Vagina (tissue), 2 donors: ENCODE measurements at regions not wholly inside any gene's neighbourhood (a gene's known extent, or its start where the extent isn't known, plus 50 kb on each side); places are given as distances from the start of the nearest gene placed in this dataset.

ENCODE experiments used
- POLR2A ChIP-seq, 2 donors: fragments of 450-650 bp; IDR thresholded peaks; one replicate each; pipeline ENCODE4 v1.6.1; 2017; ENCODE audit warnings: antibody characterized with exemption in 2 of 2, mild to moderate bottlenecking in 2 of 2, moderate library complexity in 2 of 2
- TF ChIP-seq, protein P1 (sequence below), 3 experiments: fragments of 450-650 bp in 2 of 3; fragments of 200-600 bp in 1 of 3; sonication (generic) in 1 of 3; IDR thresholded peaks; one replicate each; pipeline ENCODE4 v1.5.1; 2017 to 2019; ENCODE audit warnings: antibody characterized with exemption in 3 of 3, mild to moderate bottlenecking in 2 of 3, moderate library complexity in 2 of 3

DNA sequence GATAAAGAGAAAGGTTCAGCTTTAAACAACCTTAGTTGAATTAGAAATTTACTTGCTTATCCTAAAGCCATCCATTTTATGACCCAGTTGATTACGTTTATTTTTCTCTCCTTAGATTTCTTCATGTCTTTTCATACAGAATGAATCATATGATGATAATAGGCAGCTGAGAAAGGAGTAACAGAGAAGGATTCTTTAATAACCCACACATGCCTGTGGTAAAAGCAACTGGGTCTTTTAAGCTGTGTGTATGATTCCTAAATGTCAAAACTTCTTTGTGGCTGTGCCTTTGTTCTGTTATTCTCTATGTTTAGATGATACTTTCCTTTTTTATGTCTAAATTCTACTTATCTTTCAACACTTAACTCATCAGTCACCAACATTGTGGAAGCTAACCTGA is 626.5 kb downstream of the NCAM2 start:
- TF ChIP-seq, protein P1, sequence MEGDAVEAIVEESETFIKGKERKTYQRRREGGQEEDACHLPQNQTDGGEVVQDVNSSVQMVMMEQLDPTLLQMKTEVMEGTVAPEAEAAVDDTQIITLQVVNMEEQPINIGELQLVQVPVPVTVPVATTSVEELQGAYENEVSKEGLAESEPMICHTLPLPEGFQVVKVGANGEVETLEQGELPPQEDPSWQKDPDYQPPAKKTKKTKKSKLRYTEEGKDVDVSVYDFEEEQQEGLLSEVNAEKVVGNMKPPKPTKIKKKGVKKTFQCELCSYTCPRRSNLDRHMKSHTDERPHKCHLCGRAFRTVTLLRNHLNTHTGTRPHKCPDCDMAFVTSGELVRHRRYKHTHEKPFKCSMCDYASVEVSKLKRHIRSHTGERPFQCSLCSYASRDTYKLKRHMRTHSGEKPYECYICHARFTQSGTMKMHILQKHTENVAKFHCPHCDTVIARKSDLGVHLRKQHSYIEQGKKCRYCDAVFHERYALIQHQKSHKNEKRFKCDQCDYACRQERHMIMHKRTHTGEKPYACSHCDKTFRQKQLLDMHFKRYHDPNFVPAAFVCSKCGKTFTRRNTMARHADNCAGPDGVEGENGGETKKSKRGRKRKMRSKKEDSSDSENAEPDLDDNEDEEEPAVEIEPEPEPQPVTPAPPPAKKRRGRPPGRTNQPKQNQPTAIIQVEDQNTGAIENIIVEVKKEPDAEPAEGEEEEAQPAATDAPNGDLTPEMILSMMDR (IDR thresholded peaks at IDR 0.05): no peak
- no peak for TF ChIP-seq POLR2A (IDR thresholded peaks at IDR 0.05)
